ENCODE measurements at regions not wholly inside any gene's neighbourhood (a gene's known extent, or its start where the extent isn't known, plus 50 kb on each side); places are given as distances from the start of the nearest gene placed in this dataset.

DNA sequence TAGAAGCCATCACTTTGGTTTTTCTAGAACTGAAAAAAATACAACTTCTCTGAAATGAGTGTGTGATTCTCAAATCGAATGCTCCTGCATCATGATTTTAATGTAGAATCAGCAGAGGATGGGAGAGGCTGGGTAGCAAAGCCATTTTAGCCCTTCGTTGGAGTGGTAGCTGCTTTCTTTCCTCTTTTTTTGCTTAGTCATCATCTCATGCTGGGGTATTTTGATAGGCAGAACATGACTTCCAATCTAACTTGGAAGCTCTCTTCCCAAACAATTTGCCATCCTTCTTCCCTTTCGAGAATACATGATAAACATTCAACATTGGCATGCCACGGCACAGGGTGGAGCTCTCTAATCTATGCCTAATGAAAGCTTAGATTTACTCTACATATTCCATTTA lies 311.2 kb upstream of the LRATD1 start:
- CTCF ChIA-PET: no interaction called here

DNA sequence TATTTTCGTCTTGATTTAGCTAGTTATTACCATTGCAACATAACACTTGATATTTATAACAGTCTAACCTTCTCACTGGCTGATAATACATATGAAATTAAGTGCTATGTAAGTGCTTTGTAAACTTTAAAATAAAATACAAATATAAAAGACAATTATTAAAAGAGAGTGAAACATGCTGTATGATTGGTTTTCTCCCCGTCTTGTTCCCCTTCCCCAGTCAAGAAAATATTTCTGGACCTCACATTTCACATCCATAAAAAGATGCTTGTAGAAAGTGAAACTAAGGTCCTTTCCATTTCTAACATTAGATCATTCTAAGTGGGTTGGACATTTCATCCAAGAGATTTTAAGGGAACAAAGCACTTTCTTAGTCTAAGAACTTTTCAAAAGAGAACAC lies 310.2 kb upstream of the LRATD1 start:
- Mint-ChIP-seq H3K9me3 (no peaks in the 10 kb centered on the region), H3K4me3 (no peak overlapping the region), H3K36me3 (ENCODE audit: low read depth) (no peaks in the 10 kb centered on the region), H3K4me1 (ENCODE audit: low read depth) (no peaks in the 10 kb centered on the region), H3K27me3 (ENCODE audit: low read depth) (no peaks in the 10 kb centered on the region), H3K27ac (no peak overlapping the region)
- CTCF ChIA-PET: no interaction called here
- DNase-seq: no peak
- intact Hi-C loops (cut with micrococcal nuclease): no loop called here

More for the DNA sequence above, 311.2 kb upstream of the LRATD1 start:
- Mint-ChIP-seq H3K4me3 (no peak overlapping the region), H3K27me3 (ENCODE audit: low read depth) (no peaks in the 10 kb centered on the region), H3K27ac (no peak overlapping the region), H3K36me3 (ENCODE audit: low read depth) (no peaks in the 10 kb centered on the region), H3K9me3 (no peaks in the 10 kb centered on the region), H3K4me1 (ENCODE audit: low read depth) (no peaks in the 10 kb centered on the region)
- no peak for DNase-seq
- intact Hi-C loops (cut with micrococcal nuclease): no loop called here

DNA sequence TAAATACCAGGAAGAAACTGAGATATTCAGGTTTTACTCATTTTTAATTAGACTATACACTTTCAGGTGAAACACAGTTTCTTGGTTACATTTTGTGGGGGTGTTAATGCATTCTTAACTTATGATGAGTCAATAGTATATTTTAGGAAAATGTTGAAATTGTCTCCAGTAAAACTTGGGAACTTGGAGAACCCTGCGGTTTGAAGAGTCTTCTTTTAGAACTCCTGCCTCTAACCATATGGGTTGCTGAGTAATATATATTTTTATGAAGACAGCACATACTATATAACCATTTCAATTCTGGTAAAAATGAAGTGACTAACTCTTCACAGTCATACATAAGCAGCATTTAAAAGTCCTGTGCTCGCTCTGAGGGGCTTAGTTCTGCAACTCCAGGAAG lies 308.2 kb upstream of the LRATD1 start:
- H3K4me3 Mint-ChIP-seq: no peak overlapping the region
- no peak overlapping the region for H3K27ac Mint-ChIP-seq
- no peaks in the 10 kb centered on the region for H3K4me1 Mint-ChIP-seq (ENCODE audit: low read depth)
- H3K9me3 Mint-ChIP-seq: no peaks in the 10 kb centered on the region
- CTCF ChIA-PET: no interaction called here
- H3K27me3 Mint-ChIP-seq (ENCODE audit: low read depth): no peaks in the 10 kb centered on the region
- H3K36me3 Mint-ChIP-seq (ENCODE audit: low read depth): no peaks in the 10 kb centered on the region
- no peak for DNase-seq
- intact Hi-C loops (cut with micrococcal nuclease): no loop called here

DNA sequence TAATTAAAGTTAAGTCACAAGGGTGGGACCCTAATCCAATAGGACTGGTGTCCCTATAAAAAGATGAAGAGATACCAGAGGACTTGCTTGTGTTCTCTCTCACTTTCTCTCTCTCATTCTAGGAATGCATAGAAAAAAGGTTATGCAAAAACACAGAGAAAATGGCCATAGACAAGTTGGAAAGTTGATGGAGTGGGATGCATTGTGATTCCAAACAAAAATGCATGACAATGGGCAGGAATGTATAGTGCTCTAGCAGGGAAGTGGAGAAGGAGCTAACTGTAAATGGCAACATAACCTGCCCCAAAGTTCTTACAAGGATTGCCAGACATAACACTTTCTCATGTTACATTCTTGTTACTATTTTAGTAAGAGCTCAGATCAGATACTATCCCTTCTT lies 301.6 kb upstream of the LRATD1 start:
- no peaks in the 10 kb centered on the region for H3K27me3 Mint-ChIP-seq (ENCODE audit: low read depth)
- H3K27ac Mint-ChIP-seq: no peak overlapping the region
- H3K36me3 Mint-ChIP-seq (ENCODE audit: low read depth): no peaks in the 10 kb centered on the region
- no peak for DNase-seq
- CTCF ChIA-PET: no interaction called here
- intact Hi-C loops (cut with micrococcal nuclease): no loop called here
- H3K9me3 Mint-ChIP-seq: no peaks in the 10 kb centered on the region
- H3K4me3 Mint-ChIP-seq: no peak overlapping the region
- H3K4me1 Mint-ChIP-seq (ENCODE audit: low read depth): no peaks in the 10 kb centered on the region

DNA sequence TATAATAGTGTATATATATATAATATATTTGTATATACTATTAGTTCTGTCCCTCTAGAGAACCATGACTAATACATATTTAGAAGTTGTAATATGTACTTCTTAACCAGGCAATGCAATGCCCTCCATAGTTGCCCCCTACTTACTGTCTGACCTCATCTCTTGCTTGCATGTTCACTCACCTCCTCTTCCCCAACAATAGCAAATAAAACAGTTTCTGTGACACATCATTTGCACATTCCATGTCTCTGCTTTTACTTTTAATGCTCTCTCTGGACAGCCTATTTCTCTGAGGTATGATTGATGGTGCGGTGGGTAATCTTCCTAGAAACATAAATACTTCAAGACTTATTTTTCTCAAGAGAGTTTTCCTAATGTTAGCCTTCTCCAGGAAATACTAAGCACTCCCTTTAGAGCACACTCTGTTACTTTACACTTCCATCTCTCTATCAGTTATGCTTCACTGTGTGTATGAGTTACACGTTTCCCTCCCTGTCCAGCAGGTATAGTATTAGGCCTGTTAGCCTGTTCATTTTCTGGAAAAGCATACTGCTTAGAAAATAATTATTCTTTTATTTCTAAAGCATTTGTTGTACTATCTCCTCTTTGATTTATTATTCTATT lies 295.6 kb upstream of the LRATD1 start:
- CTCF ChIA-PET: no interaction called here
- intact Hi-C loops (cut with micrococcal nuclease): no loop called here
- H3K36me3 Mint-ChIP-seq (ENCODE audit: low read depth): no peaks in the 10 kb centered on the region

DNA sequence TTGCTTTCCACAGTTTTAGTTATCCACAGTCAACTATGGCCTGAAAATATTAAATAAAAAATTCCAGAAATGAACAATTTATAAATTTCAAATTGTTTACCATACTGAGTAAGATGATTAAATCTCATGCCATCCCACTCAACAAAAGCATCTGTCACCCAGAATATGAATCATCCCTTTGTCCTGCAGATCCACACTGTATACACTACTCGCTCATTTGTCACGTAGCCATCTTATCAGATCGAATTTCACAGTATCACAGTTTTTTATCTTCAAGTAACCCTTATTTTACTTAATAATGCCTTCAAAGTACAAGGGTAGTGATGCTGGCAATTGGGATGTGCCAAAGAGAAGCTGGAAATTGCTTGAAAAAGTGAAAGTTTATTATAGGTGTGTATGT lies 291.8 kb upstream of the LRATD1 start:
- no peaks in the 10 kb centered on the region for H3K4me1 Mint-ChIP-seq (ENCODE audit: low read depth)
- H3K9me3 Mint-ChIP-seq: peaks cover 1% of the 10 kb centered on the region
- H3K4me3 Mint-ChIP-seq: no peak overlapping the region
- H3K36me3 Mint-ChIP-seq (ENCODE audit: low read depth): no peaks in the 10 kb centered on the region
- DNase-seq: no peak
- intact Hi-C loops (cut with micrococcal nuclease): no loop called here
- H3K27me3 Mint-ChIP-seq (ENCODE audit: low read depth): no peaks in the 10 kb centered on the region
- CTCF ChIA-PET: no interaction called here
- no peak overlapping the region for H3K27ac Mint-ChIP-seq

More for the DNA sequence above, 295.6 kb upstream of the LRATD1 start:
- Mint-ChIP-seq H3K4me3 (no peak overlapping the region), H3K27me3 (ENCODE audit: low read depth) (no peaks in the 10 kb centered on the region), H3K27ac (no peak overlapping the region), H3K9me3 (peaks cover 1% of the 10 kb centered on the region), H3K4me1 (ENCODE audit: low read depth) (no peaks in the 10 kb centered on the region)
- no peak for DNase-seq

DNA sequence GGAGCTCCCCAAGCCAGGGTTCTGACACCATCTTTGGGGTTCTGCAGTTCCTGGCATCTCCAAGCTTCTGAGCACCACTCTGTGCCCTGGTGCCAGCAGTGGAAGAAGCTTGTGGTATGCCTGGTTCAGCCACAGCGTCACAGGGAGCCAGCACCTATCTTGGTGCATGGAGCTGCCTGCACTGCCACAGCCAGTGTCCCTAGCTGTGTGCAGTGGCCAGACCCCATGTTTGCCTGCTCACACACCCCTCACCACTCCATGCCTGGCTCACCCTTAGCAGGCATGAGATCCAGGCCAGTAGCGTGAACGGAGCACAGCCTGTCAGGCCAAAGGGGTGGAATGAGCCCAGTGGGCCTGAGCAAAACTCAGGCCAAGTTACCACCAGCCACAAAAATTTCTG lies 290.2 kb upstream of the LRATD1 start:
- DNase-seq: no peak
- intact Hi-C loops (cut with micrococcal nuclease): no loop called here
- Mint-ChIP-seq H3K4me1 (ENCODE audit: low read depth) (no peaks in the 10 kb centered on the region), H3K9me3 (peaks cover 4% of the 10 kb centered on the region), H3K27me3 (ENCODE audit: low read depth) (no peaks in the 10 kb centered on the region), H3K27ac (no peak overlapping the region), H3K36me3 (ENCODE audit: low read depth) (no peaks in the 10 kb centered on the region), H3K4me3 (no peak overlapping the region)
- CTCF ChIA-PET: no interaction called here

DNA sequence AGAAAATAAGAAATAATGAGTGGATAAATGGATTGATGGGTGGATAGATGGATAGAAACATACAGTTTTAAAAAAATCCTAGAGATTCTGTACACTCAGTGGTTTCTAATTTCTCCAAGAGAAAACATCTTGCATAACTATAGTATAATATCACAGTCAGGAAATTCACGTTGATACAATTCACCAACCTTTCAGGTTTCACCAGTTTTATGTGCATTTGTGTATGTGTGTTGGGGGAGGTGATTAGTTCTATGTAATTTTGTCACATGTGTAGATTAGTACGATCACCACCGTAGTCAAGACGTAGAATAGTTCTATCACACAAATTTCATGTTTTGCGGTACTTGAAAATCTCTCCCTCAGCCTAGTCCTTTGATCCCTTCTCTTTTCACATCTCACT lies 288.2 kb upstream of the LRATD1 start:
- Mint-ChIP-seq H3K27ac (no peak overlapping the region), H3K4me1 (ENCODE audit: low read depth) (no peaks in the 10 kb centered on the region), H3K9me3 (peaks cover 3% of the 10 kb centered on the region), H3K36me3 (ENCODE audit: low read depth) (no peaks in the 10 kb centered on the region), H3K27me3 (ENCODE audit: low read depth) (no peaks in the 10 kb centered on the region), H3K4me3 (no peak overlapping the region)
- CTCF ChIA-PET: no interaction called here
- intact Hi-C loops (cut with micrococcal nuclease): no loop called here
- no peak for DNase-seq

DNA sequence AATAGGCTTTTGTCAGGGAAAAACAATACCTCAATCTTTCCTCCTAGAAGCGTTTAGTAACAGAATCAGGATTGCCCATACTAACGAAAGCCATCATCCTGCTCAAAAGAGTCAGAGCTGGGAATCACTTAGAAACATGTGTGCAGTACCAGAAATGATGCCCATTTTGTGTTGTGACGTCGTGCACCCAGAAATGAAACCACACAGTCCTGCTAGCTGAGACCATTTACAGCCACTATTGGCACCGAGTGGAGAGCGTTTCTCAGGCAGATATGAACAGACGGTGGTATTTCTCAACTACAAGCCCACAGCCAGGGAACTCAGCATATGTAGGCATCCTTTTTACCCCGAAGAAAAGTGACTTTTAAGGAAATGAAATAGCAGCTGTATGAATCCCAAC lies 284.3 kb upstream of the LRATD1 start:
- Mint-ChIP-seq H3K9me3 (peaks cover 3% of the 10 kb centered on the region), H3K4me1 (ENCODE audit: low read depth) (no peaks in the 10 kb centered on the region), H3K36me3 (ENCODE audit: low read depth) (no peaks in the 10 kb centered on the region), H3K27me3 (ENCODE audit: low read depth) (no peaks in the 10 kb centered on the region), H3K4me3 (no peak overlapping the region), H3K27ac (no peak overlapping the region)
- DNase-seq: no peak
- intact Hi-C loops (cut with micrococcal nuclease): no loop called here
- CTCF ChIA-PET: no interaction called here

DNA sequence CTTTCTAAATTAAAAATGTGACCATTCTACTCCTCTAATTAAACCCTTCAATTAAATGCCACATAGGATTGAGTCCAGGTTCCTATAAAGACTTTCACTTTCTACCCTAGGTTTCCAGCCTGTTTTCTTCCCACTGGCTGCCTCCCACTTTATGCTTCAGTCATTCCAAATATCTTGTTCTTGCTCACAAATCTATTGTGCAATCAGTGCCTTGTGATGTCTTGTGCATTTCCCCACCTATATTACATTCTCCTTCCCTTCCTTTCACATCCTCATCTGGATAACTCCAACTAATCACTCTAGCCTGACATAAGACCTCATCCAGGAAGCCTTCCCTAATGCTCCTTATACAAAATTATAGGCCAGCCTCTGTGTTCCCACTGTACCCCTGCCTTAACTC lies 281.7 kb upstream of the LRATD1 start:
- peaks cover 2% of the 10 kb centered on the region for H3K9me3 Mint-ChIP-seq
- H3K36me3 Mint-ChIP-seq (ENCODE audit: low read depth): no peaks in the 10 kb centered on the region
- H3K4me3 Mint-ChIP-seq: no peak overlapping the region
- no peak overlapping the region for H3K27ac Mint-ChIP-seq
- no peak for DNase-seq
- H3K27me3 Mint-ChIP-seq (ENCODE audit: low read depth): no peaks in the 10 kb centered on the region
- H3K4me1 Mint-ChIP-seq (ENCODE audit: low read depth): no peaks in the 10 kb centered on the region
- CTCF ChIA-PET: no interaction called here
- intact Hi-C loops (cut with micrococcal nuclease): no loop called here

DNA sequence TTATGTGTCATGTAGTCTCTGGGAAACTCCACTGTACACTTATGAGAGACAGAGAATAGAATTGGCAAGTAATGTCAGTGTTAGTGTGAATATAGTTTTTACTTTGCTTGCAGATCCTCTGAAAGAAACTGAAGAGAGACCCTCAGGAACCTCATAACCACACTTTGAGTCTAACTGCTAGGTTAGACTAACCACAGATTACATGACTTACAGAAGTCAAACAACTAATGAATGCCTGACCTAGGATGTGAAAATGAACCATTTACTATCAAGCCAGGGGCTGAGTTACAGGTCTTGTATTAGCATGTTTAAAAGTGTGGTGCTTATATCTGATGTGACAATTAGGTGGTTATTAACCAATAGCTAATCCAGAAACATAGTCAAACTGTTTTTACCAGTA lies 280.4 kb upstream of the LRATD1 start:
- no peak for DNase-seq
- Mint-ChIP-seq H3K4me3 (no peak overlapping the region), H3K9me3 (peaks cover 2% of the 10 kb centered on the region), H3K27ac (no peak overlapping the region), H3K27me3 (ENCODE audit: low read depth) (no peaks in the 10 kb centered on the region), H3K36me3 (ENCODE audit: low read depth) (no peaks in the 10 kb centered on the region), H3K4me1 (ENCODE audit: low read depth) (no peaks in the 10 kb centered on the region)
- CTCF ChIA-PET: no interaction called here
- intact Hi-C loops (cut with micrococcal nuclease): no loop called here

DNA sequence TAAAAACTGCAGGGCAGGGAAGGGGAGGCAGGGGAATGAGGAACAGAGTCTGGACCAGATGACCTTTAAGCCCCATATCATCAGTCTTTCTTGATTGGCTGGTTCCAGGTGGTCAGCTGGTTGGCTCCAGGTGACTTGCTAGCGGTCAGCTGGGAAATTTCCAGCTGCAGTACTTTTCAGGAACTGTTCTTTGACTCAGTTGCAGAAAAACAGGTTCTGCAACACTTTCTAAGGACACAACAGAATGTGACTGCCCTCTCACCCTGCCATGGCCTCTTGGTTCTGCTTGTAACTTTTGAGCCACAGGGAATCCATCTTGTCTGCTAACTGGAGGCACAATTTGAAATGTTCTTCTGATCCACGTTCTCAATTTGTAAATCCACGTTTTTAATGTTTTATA lies 278.3 kb upstream of the LRATD1 start:
- H3K4me1 Mint-ChIP-seq (ENCODE audit: low read depth): no peaks in the 10 kb centered on the region
- no peak for DNase-seq
- H3K27me3 Mint-ChIP-seq (ENCODE audit: low read depth): no peaks in the 10 kb centered on the region
- intact Hi-C loops (cut with micrococcal nuclease): no loop called here
- no peak overlapping the region for H3K27ac Mint-ChIP-seq
- CTCF ChIA-PET: no interaction called here
- no peaks in the 10 kb centered on the region for H3K36me3 Mint-ChIP-seq (ENCODE audit: low read depth)
- H3K9me3 Mint-ChIP-seq: peaks cover 2% of the 10 kb centered on the region
- no peak overlapping the region for H3K4me3 Mint-ChIP-seq

DNA sequence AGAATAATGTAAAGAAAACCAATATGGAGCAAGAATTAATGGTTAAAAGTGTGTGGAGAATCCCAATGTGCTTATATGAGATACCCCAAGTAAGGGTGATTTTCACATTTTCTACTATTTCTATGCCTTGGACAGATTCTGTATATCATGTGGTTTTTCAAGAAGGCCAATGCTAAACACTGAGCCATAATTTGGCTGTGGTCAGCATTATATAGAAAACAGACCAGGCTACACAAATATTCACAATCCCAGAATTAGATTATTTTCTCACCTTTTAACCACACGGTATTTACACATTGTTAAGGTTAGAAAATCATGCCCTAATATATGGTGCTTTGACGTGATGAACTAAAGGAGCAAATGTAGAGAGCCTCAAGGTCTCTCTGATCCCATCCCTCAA lies 277.4 kb upstream of the LRATD1 start:
- no peaks in the 10 kb centered on the region for H3K4me1 Mint-ChIP-seq (ENCODE audit: low read depth)
- no peak overlapping the region for H3K27ac Mint-ChIP-seq
- no peak overlapping the region for H3K4me3 Mint-ChIP-seq
- intact Hi-C loops (cut with micrococcal nuclease): no loop called here
- CTCF ChIA-PET: no interaction called here
- no peaks in the 10 kb centered on the region for H3K27me3 Mint-ChIP-seq (ENCODE audit: low read depth)
- no peaks in the 10 kb centered on the region for H3K36me3 Mint-ChIP-seq (ENCODE audit: low read depth)
- no peak for DNase-seq
- H3K9me3 Mint-ChIP-seq: peaks cover 3% of the 10 kb centered on the region

DNA sequence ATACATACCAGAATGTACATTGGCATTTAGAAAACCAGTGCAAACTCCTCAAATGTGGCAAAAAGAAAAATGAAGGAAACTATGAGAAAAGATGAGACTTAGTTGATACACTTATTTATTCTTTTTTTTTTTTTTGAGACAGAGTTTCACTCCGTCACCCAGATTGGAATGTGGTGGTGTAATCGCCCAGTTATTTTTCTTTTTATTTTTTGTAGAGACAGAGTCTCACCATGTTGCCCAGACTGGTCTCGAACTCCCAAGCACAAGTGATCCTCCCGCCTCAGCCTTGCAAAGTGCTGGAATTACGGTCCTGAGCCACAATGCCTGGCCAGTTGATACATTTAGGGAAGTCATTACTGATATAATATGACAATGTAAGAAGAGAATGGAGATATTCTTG lies 274.2 kb upstream of the LRATD1 start:
- Mint-ChIP-seq H3K9me3 (peaks cover 5% of the 10 kb centered on the region), H3K4me1 (ENCODE audit: low read depth) (no peaks in the 10 kb centered on the region), H3K27ac (no peak overlapping the region), H3K27me3 (ENCODE audit: low read depth) (no peaks in the 10 kb centered on the region), H3K36me3 (ENCODE audit: low read depth) (no peaks in the 10 kb centered on the region), H3K4me3 (no peak overlapping the region)
- no peak for DNase-seq
- CTCF ChIA-PET: no interaction called here
- intact Hi-C loops (cut with micrococcal nuclease): no loop called here

Data from activated naive CD4-positive, alpha-beta T cell treated with anti-CD3 and anti-CD28 coated beads for 36 hours (primary cell).